Skin of body (tissue), 1 donor: ENCODE measurements at regions not wholly inside any gene's neighbourhood (a gene's known extent, or its start where the extent isn't known, plus 50 kb on each side); places are given as distances from the start of the nearest gene placed in this dataset. TPM values are rescaled to one million over a fixed set of nuclear protein-coding genes. Genes with fewer than 3 reads are reported as not detected.

Experiments used
- small RNA-seq: library from RNA; depleted of rRNA; stranded (forward); fragments of <200 nt; gene quantifications from one replicate; pipeline ENCODE3, GENCODE V24; 2014; ENCODE audit warnings: low replicate concordance

Small RNA genes lying in the stretch of these regions (small RNA-seq; reads per million reads assigned to genes)
- gene AC008834.1 (not detected), gene AC074133.1 (not detected), gene MRPS35P2 (not detected)
